OCI-LY7 (cell line): ENCODE measurements at regions not wholly inside any gene's neighbourhood (a gene's known extent, or its start where the extent isn't known, plus 50 kb on each side); places are given as distances from the start of the nearest gene placed in this dataset.
A peak's percentile ranks its signal among the peaks of the same experiment; 100 is the strongest.

Experiments used
- BruUV-seq: library from RNA; stranded (reverse); fragments of 400-500 nt; replicated peaks from 2 replicates; lab custom pipeline; 2021; lab: Mats Ljungman, UMichigan
- CTCF ChIA-PET: fragments of 300-600 bp; sonication (Branson Sonifier 250); formaldehyde crosslinking; loops from one replicate; lab custom pipeline; 2022; ENCODE audit warnings: antibody characterized with exemption; ENCODE audit not compliant: unreplicated experiment; lab: Charles Lee
- POLR2A ChIA-PET: fragments of 300-600 bp; sonication (Branson Sonifier 250); formaldehyde crosslinking; loops from one replicate; lab custom pipeline; 2022; ENCODE audit warnings: antibody characterized with exemption; lab: Charles Lee
- DNase-seq: peaks from one replicate; pipeline ENCODE4 v3.0.0-alpha.2; 2015; ENCODE audit warnings: low spot score
- H2AFZ ChIP-seq: fragments of 200-600 bp; sonication (generic), shearing (Covaris generic); 2 replicates; pipeline ENCODE4 v1.6.1; 2014; ENCODE audit warnings: mild to moderate bottlenecking, antibody characterized with exemption, low read length, moderate library complexity
- H3K27ac ChIP-seq: fragments of 200-600 bp; sonication (generic); 2 replicates; pipeline ENCODE4 v1.5.1; 2014; ENCODE audit warnings: mixed run types, low read depth, mild to moderate bottlenecking, moderate library complexity, low read length, inconsistent platforms; ENCODE audit not compliant: poor library complexity, severe bottlenecking
- H3K36me3 ChIP-seq: fragments of 200-600 bp; sonication (generic); 2 replicates; pipeline ENCODE4 v1.6.1; 2014; ENCODE audit warnings: mild to moderate bottlenecking, antibody characterized with exemption, low read length, moderate library complexity, mixed read lengths; ENCODE audit not compliant: insufficient read depth
- H3K4me1 ChIP-seq: fragments of 200-600 bp; sonication (generic); 2 replicates; pipeline ENCODE4 v1.5.1; 2014; ENCODE audit warnings: mild to moderate bottlenecking, low read length; ENCODE audit not compliant: insufficient read depth, poor library complexity, severe bottlenecking
- H3K4me2 ChIP-seq: fragments of 200-600 bp; sonication (generic); 2 replicates; pipeline ENCODE4 v1.6.1; 2014; ENCODE audit warnings: mild to moderate bottlenecking, low read length
- H3K4me3 ChIP-seq: fragments of 200-600 bp; sonication (generic); 2 replicates; pipeline ENCODE4 v1.5.1; 2014; ENCODE audit warnings: mild to moderate bottlenecking, low read depth, low read length; ENCODE audit not compliant: poor library complexity, severe bottlenecking
- H3K79me2 ChIP-seq: fragments of 200-600 bp; sonication (generic); 2 replicates; pipeline ENCODE4 v1.6.1; 2016; ENCODE audit warnings: low read depth, mild to moderate bottlenecking, low read length, moderate library complexity, mixed read lengths; ENCODE audit not compliant: insufficient read depth
- H3K9me2 ChIP-seq: fragments of 200-600 bp; sonication (generic); 2 replicates; pipeline ENCODE4 v1.6.1; 2016; ENCODE audit warnings: mild to moderate bottlenecking, low read length, mixed read lengths; ENCODE audit not compliant: insufficient read depth
- H3K9me3 ChIP-seq: fragments of 200-600 bp; sonication (generic); 2 replicates; pipeline ENCODE4 v1.6.1; 2014; ENCODE audit warnings: mild to moderate bottlenecking, mixed run types, low read length, mixed read lengths
- H4K20me1 ChIP-seq: fragments of 200-600 bp; sonication (generic); 2 replicates; pipeline ENCODE4 v1.6.1; 2014; ENCODE audit warnings: mild to moderate bottlenecking, antibody characterized with exemption, low read length, moderate library complexity, mixed read lengths; ENCODE audit not compliant: insufficient read depth
- EZH2phosphoT487 ChIP-seq: fragments of 200-600 bp; sonication (generic); IDR thresholded peaks from 2 replicates; pipeline ENCODE4 v1.6.1; 2018; ENCODE audit warnings: low read depth, borderline replicate concordance, mild to moderate bottlenecking, mixed run types, antibody characterized with exemption, low read length, moderate library complexity, mixed read lengths
- intact Hi-C: fragments of 100-400 bp; cut with micrococcal nuclease; formaldehyde crosslinking; loops from one replicate; pipeline ENCODE4 v1.10.0; 2022; ENCODE audit not compliant: unreplicated experiment
- TF ChIP-seq, protein P1 (sequence below): fragments of 200-600 bp; sonication (generic); conservative IDR thresholded peaks from 2 replicates; pipeline ENCODE4 v1.5.1; 2014; ENCODE audit warnings: mild to moderate bottlenecking, antibody characterized with exemption, low read length, moderate library complexity, mixed read lengths

GRCh38 chr12:70154960-70155589, 88.2 kb upstream of the CNOT2 start:
- H3K9me3 ChIP-seq: peaks cover 45% of the 10 kb centered on the region
- no peaks in the 10 kb centered on the region for H3K36me3 ChIP-seq
- CTCF ChIA-PET: no interaction called here
- POLR2A ChIA-PET: interaction anchor here (0.7 to 1.1 kb wide), 2 partner anchors 12 to 19 kb away, joined by 3 to 5 read pairs; no protein-coding TSS in a partner anchor
- no peaks in the 10 kb centered on the region for H3K79me2 ChIP-seq
- intact Hi-C loops: no loop called here
- no peaks in the 10 kb centered on the region for H3K4me1 ChIP-seq
- H3K4me3 ChIP-seq: no peak overlapping the region
- TF ChIP-seq, protein P1, sequence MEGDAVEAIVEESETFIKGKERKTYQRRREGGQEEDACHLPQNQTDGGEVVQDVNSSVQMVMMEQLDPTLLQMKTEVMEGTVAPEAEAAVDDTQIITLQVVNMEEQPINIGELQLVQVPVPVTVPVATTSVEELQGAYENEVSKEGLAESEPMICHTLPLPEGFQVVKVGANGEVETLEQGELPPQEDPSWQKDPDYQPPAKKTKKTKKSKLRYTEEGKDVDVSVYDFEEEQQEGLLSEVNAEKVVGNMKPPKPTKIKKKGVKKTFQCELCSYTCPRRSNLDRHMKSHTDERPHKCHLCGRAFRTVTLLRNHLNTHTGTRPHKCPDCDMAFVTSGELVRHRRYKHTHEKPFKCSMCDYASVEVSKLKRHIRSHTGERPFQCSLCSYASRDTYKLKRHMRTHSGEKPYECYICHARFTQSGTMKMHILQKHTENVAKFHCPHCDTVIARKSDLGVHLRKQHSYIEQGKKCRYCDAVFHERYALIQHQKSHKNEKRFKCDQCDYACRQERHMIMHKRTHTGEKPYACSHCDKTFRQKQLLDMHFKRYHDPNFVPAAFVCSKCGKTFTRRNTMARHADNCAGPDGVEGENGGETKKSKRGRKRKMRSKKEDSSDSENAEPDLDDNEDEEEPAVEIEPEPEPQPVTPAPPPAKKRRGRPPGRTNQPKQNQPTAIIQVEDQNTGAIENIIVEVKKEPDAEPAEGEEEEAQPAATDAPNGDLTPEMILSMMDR: no peak
- no peak for TF ChIP-seq EZH2phosphoT487
- no peak overlapping the region for H2AFZ ChIP-seq
- no TSS peak for BruUV-seq
- no peak overlapping the region for H3K4me2 ChIP-seq
- H3K9me2 ChIP-seq: no peaks in the 10 kb centered on the region
- H4K20me1 ChIP-seq: no peaks in the 10 kb centered on the region
- DNase-seq: peak; percentile 65
- H3K27ac ChIP-seq: no peak overlapping the region

DNA sequence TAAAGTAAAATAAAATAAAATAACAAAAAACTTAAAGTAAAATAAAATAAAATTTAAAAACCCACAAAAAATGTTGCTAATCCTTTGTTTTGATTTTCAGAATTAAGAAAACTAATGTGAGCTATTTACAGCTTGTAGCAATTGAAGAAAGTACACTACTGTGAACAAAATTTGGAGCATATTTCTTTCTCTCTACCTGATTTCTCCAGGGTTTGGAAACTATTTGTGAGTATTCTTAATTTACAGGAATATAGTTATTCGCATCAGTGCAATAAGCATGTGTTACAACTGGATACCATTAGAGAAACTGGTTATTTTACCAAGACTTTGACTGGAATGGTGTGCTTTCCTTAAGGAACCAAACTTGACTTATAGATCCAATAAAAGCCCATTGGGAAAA, 86.1 kb upstream of the CNOT2 start:
- Histone ChIP-seq H3K79me2 (no peaks in the 10 kb centered on the region), H3K9me3 (peaks cover 45% of the 10 kb centered on the region), H3K36me3 (no peaks in the 10 kb centered on the region), H3K4me2 (no peak overlapping the region), H2AFZ (no peak overlapping the region), H3K27ac (no peak overlapping the region), H3K4me1 (no peaks in the 10 kb centered on the region), H3K9me2 (no peaks in the 10 kb centered on the region), H3K4me3 (no peak overlapping the region), H4K20me1 (no peaks in the 10 kb centered on the region)
- intact Hi-C loops: no loop called here
- no TSS peak for BruUV-seq
- ChIA-PET CTCF (interaction anchor here (0.5 kb wide), 1 partner anchor 27 kb away, joined by 3 read pairs; no protein-coding TSS in a partner anchor), POLR2A (no interaction called here)
- TF ChIP-seq, protein P1: no peak
- TF ChIP-seq EZH2phosphoT487: no peak
- DNase-seq: peak; percentile 7

DNA sequence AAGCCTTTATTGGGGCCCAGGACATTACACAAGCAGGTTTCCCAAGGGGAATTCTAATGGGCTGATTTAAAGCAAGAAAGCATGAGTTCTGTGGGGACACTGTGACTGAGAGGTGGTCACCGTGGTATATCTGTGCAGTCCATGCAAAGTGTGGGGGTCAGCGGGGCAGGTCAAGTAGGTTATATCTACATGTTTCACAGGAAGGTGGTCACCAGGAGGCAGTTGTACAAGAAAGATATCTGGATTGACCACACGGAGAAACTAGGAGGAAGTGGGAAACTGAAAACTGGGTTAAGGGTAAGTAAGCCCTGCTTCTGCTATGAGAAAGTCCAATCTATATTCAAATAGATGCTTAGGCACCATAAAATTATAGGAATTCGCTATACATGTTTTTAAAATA, 77.8 kb upstream of the CNOT2 start:
- H3K27ac ChIP-seq: no peak overlapping the region
- H3K4me2 ChIP-seq: no peak overlapping the region
- no peak overlapping the region for H2AFZ ChIP-seq
- H4K20me1 ChIP-seq: no peaks in the 10 kb centered on the region
- no peak for DNase-seq
- BruUV-seq: no TSS peak
- H3K9me3 ChIP-seq: no peaks in the 10 kb centered on the region
- ChIA-PET CTCF (no interaction called here), POLR2A (interaction anchor here (1.0 kb wide), 2 partner anchors 13 to 17 kb away, joined by 3 to 4 read pairs; no protein-coding TSS in a partner anchor)
- H3K9me2 ChIP-seq: no peaks in the 10 kb centered on the region; the same call in 1 of the 2 replicates
- H3K79me2 ChIP-seq: no peaks in the 10 kb centered on the region
- no peaks in the 10 kb centered on the region for H3K4me1 ChIP-seq
- H3K36me3 ChIP-seq: no peaks in the 10 kb centered on the region
- no peak for TF ChIP-seq EZH2phosphoT487
- TF ChIP-seq, protein P1: no peak
- H3K4me3 ChIP-seq: no peak overlapping the region
- intact Hi-C loops: no loop called here
